ENCODE measurements at regions not wholly inside any gene's neighbourhood (a gene's known extent, or its start where the extent isn't known, plus 50 kb on each side); places are given as distances from the start of the nearest gene placed in this dataset.

DNA sequence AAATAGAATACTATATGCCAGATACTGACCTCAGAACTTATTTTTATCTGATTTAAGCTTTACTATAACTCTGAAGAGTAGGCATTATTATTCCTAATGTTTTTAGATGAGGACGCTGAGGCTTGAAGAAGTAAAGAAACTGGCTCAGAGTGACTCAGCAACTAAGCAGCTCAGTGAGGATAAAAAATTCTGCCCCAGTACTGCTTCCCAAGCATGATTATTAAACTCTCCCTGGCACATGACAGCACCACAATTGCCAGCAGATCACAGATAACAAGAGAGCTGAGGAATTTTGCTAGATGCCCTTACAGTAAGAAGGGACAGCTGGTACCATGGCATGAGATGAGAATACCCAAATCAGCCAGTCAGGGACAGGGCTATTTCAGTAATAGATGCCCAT lies 219.4 kb downstream of the NKX6-1 start:
- Histone ChIP-seq H3K4me2 (ENCODE audit: insufficient read depth, insufficient read length, low read length) (no peak overlapping the region), H4K91ac (ENCODE audit: insufficient read length, low read depth, low read length) (no peak overlapping the region), H3K9ac (ENCODE audit: extremely low read depth, insufficient read length, low read length) (no peak overlapping the region), H3T11ph (ENCODE audit: low read length) (no peak overlapping the region), H4K20me1 (ENCODE audit: control insufficient read depth, insufficient read depth, insufficient read length) (no peaks in the 10 kb centered on the region), H3K79me1 (ENCODE audit: insufficient read depth, low read depth, low read length, poor library complexity, severe bottlenecking) (no peaks in the 10 kb centered on the region), H3K23ac (ENCODE audit: insufficient read length, low read depth, low read length) (no peak overlapping the region), H3K4ac (ENCODE audit: low read depth, low read length) (no peak overlapping the region), H3K56ac (ENCODE audit: insufficient read length, low read depth, low read length) (no peak overlapping the region), H2BK15ac (ENCODE audit: low read depth, low read length) (no peak overlapping the region), H3K9me3 (ENCODE audit: control insufficient read depth, low read depth, low read length) (no peaks in the 10 kb centered on the region), H3K4me1 (ENCODE audit: insufficient read depth, low read length) (no peaks in the 10 kb centered on the region), H3K27ac (ENCODE audit: insufficient read length, low read depth, low read length) (no peak overlapping the region), H2BK5ac (ENCODE audit: insufficient read length, low read length) (no peak overlapping the region), H2BK12ac (ENCODE audit: insufficient read length, low read depth, low read length) (no peak overlapping the region), H3K79me2 (ENCODE audit: insufficient read depth, low read length) (no peaks in the 10 kb centered on the region), H2AK5ac (ENCODE audit: insufficient read length, low read length) (no peak overlapping the region), H2AFZ (ENCODE audit: low read length) (no peak overlapping the region), H4K5ac (ENCODE audit: insufficient read length, low read depth, low read length) (no peak overlapping the region), H4K8ac (replicated peaks; ENCODE audit: insufficient read length, low read depth, low read length) (no peak overlapping the region), H3K23me2 (ENCODE audit: insufficient read length, low read depth, low read length, poor library complexity, severe bottlenecking) (no peaks in the 10 kb centered on the region), H3K18ac (ENCODE audit: insufficient read length, low read depth, low read length) (no peak overlapping the region), H3K14ac (ENCODE audit: insufficient read depth, low read length) (no peak overlapping the region), H3K27me3 (ENCODE audit: insufficient read depth, low read length) (no peaks in the 10 kb centered on the region), H2BK20ac (ENCODE audit: low read depth, low read length, poor library complexity, severe bottlenecking) (no peak overlapping the region), H2BK120ac (ENCODE audit: low read depth, low read length, poor library complexity, severe bottlenecking) (no peak overlapping the region)
- no peaks in the 10 kb centered on the region for H3K9me3 Mint-ChIP-seq
- no peak for DNase-seq
- WGBS (ENCODE audit: extremely low coverage, insufficient read length, low lambda C conversion rate): no CpG with 5 or more reads among the region's 1 CpG
- H3K27me3 Mint-ChIP-seq (ENCODE audit: low read depth): no peaks in the 10 kb centered on the region; the same call in 1 of the 2 replicates
- no peak overlapping the region for H3K4me3 Mint-ChIP-seq
- TF ChIP-seq, protein P1, sequence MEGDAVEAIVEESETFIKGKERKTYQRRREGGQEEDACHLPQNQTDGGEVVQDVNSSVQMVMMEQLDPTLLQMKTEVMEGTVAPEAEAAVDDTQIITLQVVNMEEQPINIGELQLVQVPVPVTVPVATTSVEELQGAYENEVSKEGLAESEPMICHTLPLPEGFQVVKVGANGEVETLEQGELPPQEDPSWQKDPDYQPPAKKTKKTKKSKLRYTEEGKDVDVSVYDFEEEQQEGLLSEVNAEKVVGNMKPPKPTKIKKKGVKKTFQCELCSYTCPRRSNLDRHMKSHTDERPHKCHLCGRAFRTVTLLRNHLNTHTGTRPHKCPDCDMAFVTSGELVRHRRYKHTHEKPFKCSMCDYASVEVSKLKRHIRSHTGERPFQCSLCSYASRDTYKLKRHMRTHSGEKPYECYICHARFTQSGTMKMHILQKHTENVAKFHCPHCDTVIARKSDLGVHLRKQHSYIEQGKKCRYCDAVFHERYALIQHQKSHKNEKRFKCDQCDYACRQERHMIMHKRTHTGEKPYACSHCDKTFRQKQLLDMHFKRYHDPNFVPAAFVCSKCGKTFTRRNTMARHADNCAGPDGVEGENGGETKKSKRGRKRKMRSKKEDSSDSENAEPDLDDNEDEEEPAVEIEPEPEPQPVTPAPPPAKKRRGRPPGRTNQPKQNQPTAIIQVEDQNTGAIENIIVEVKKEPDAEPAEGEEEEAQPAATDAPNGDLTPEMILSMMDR (conservative IDR thresholded peaks at IDR 0.05): no peak
- H3K36me3 Mint-ChIP-seq (ENCODE audit: insufficient read depth in 1 of 3, low read depth in 3 of 3): no peaks in the 10 kb centered on the region
- peaks cover 0 to 2% of the 10 kb centered on the region in 2 experiments; a peak in 1 of 4 replicates for H3K4me1 Mint-ChIP-seq
- no peak overlapping the region for H3K27ac Mint-ChIP-seq
